OCI-LY3 (cell line): ENCODE measurements at regions not wholly inside any gene's neighbourhood (a gene's known extent, or its start where the extent isn't known, plus 50 kb on each side); places are given as distances from the start of the nearest gene placed in this dataset.

Experiments used
- H2AFZ ChIP-seq: fragments of 200-600, 300-600 bp; shearing (Covaris generic); 2 replicates; pipeline ENCODE4 v1.6.0; 2014; ENCODE audit warnings: antibody characterized with exemption, low read depth, low read length
- H3K27ac ChIP-seq: fragments of 200-600, 300-600 bp; sonication (generic); 2 replicates; pipeline ENCODE4 v1.5.1; 2014; ENCODE audit warnings: mild to moderate bottlenecking, low read length, moderate library complexity, mixed read lengths
- H3K27me3 ChIP-seq: fragments of 200-600, 300-600 bp; sonication (generic); 2 replicates; pipeline ENCODE4 v1.6.1; 2014; ENCODE audit warnings: low read depth, low read length, mixed read lengths
- H3K36me3 ChIP-seq: fragments of 200-600, 300-600 bp; sonication (generic); replicated peaks from 2 replicates; pipeline ENCODE3; 2014; ENCODE audit warnings: low read depth, low read length, mixed read lengths
- H3K4me1 ChIP-seq: fragments of 300-600, 200-600 bp; sonication (generic); 2 replicates; pipeline ENCODE4 v1.6.1; 2014; ENCODE audit warnings: low read length, mixed read lengths
- H3K4me2 ChIP-seq: fragments of 200-600, 300-600 bp; sonication (generic); 2 replicates; pipeline ENCODE4 v1.6.1; 2014; ENCODE audit warnings: low read length, mixed read lengths
- H3K4me3 ChIP-seq: fragments of 300-600, 200-600 bp; sonication (generic); 2 replicates; pipeline ENCODE4 v1.5.1; 2014; ENCODE audit warnings: antibody characterized with exemption, mild to moderate bottlenecking, low read length, moderate library complexity
- H3K79me2 ChIP-seq: fragments of 300-600, 200-600 bp; shearing (Covaris generic); 2 replicates; pipeline ENCODE4 v1.6.1; 2014; ENCODE audit warnings: mild to moderate bottlenecking, low read length, mixed read lengths
- H3K9ac ChIP-seq: fragments of 300-600, 200-600 bp; shearing (Covaris generic); 2 replicates; pipeline ENCODE4 v1.6.0; 2014; ENCODE audit warnings: mild to moderate bottlenecking, low read length, moderate library complexity
- H3K9me3 ChIP-seq: fragments of 200-600, 300-600 bp; shearing (Covaris generic); 2 replicates; pipeline ENCODE4 v1.6.1; 2014; ENCODE audit warnings: low read length, mixed read lengths; ENCODE audit not compliant: insufficient read depth
- H4K20me1 ChIP-seq: fragments of 200-600, 300-600 bp; sonication (generic); 2 replicates; pipeline ENCODE4 v1.6.1; 2016; ENCODE audit warnings: low read length, mixed read lengths; ENCODE audit not compliant: insufficient read depth
- CTCF ChIP-seq: fragments of 200-600, 300-600 bp; sonication (generic); IDR thresholded peaks from 2 replicates; pipeline ENCODE4 v1.5.1; 2014; ENCODE audit warnings: antibody characterized with exemption, low read length, low read depth
- EZH2phosphoT487 ChIP-seq: fragments of 200-600 bp; shearing (Covaris generic); IDR thresholded peaks from 2 replicates; pipeline ENCODE4 v1.6.1; 2018; ENCODE audit warnings: antibody characterized with exemption, mixed run types, low read depth

GRCh38 chr18:56148373-56148772, 490.0 kb downstream of the TXNL1 start:
- H4K20me1 ChIP-seq, result no peaks in the 10 kb centered on the region
- H3K79me2 ChIP-seq, result no peaks in the 10 kb centered on the region
- no peak overlapping the region for H3K4me3 ChIP-seq
- H3K4me2 ChIP-seq, result no peak overlapping the region
- H3K9me3 ChIP-seq, result no peaks in the 10 kb centered on the region
- no peaks in the 10 kb centered on the region for H3K27me3 ChIP-seq
- H3K9ac ChIP-seq, result no peak overlapping the region
- no peak overlapping the region for H3K27ac ChIP-seq
- TF ChIP-seq EZH2phosphoT487 (no peak), CTCF (no peak)
- no peaks in the 10 kb centered on the region for H3K4me1 ChIP-seq
- H2AFZ ChIP-seq, result no peak overlapping the region
- H3K36me3 ChIP-seq, result no peaks in the 10 kb centered on the region

- Histone ChIP-seq H3K9ac (no peak overlapping the region), H3K4me2 (no peak overlapping the region), H3K9me3 (no peaks in the 10 kb centered on the region), H3K36me3 (no peaks in the 10 kb centered on the region), H3K79me2 (no peaks in the 10 kb centered on the region), H4K20me1 (no peaks in the 10 kb centered on the region), H3K27me3 (no peaks in the 10 kb centered on the region), H2AFZ (no peak overlapping the region), H3K27ac (no peak overlapping the region), H3K4me1 (peaks cover 3% of the 10 kb centered on the region; the same call in 1 of the 2 replicates), H3K4me3 (no peak overlapping the region)
- TF ChIP-seq EZH2phosphoT487 (no peak), CTCF (no peak)
These were observed 491.8 kb downstream of the TXNL1 start for GRCh38 chr18:56146565-56146964.

GRCh38 chr18:56142001-56142400, 496.4 kb downstream of the TXNL1 start:
- H3K9me3 ChIP-seq, result no peaks in the 10 kb centered on the region
- H3K4me2 ChIP-seq, result no peak overlapping the region
- H3K4me1 ChIP-seq, result peaks cover 5% of the 10 kb centered on the region; the same call in 1 of the 2 replicates
- H4K20me1 ChIP-seq, result no peaks in the 10 kb centered on the region
- no peak overlapping the region for H3K27ac ChIP-seq
- H3K4me3 ChIP-seq, result no peak overlapping the region
- TF ChIP-seq CTCF, result no peak
- H3K36me3 ChIP-seq, result no peaks in the 10 kb centered on the region
- no peaks in the 10 kb centered on the region for H3K27me3 ChIP-seq
- H3K79me2 ChIP-seq, result no peaks in the 10 kb centered on the region
- no peak overlapping the region for H3K9ac ChIP-seq
- H2AFZ ChIP-seq, result no peak overlapping the region

GRCh38 chr18:56139792-56140254, 498.6 kb downstream of the TXNL1 start:
- no peak overlapping the region for H3K9ac ChIP-seq
- H4K20me1 ChIP-seq, result no peaks in the 10 kb centered on the region
- no peaks in the 10 kb centered on the region for H3K79me2 ChIP-seq
- no peaks in the 10 kb centered on the region for H3K9me3 ChIP-seq
- H3K27me3 ChIP-seq, result no peaks in the 10 kb centered on the region
- peaks cover 5% of the 10 kb centered on the region; the same call in 1 of the 2 replicates for H3K4me1 ChIP-seq
- no peak overlapping the region for H3K4me3 ChIP-seq
- H3K4me2 ChIP-seq, result no peak overlapping the region
- no peaks in the 10 kb centered on the region for H3K36me3 ChIP-seq
- H3K27ac ChIP-seq, result no peak overlapping the region
- TF ChIP-seq EZH2phosphoT487, result no peak
- TF ChIP-seq CTCF, result no peak
- H2AFZ ChIP-seq, result no peak overlapping the region
